NCI-H748 treated with DMSO at 0.1 percent for 48 hours (cell line): ENCODE measurements at regions not wholly inside any gene's neighbourhood (a gene's known extent, or its start where the extent isn't known, plus 50 kb on each side); places are given as distances from the start of the nearest gene placed in this dataset.
"Not testable (repeated sequence)": the region's sequence is repeated elsewhere in the genome, so short reads cannot be mapped to it uniquely, and the experiment has no call there.

Source experiments
- DNase-seq: peaks from one replicate; lab custom pipeline; 2025; lab: John Stamatoyannopoulos, UW

GRCh38 chr14:106592115-106592852 is 1065.9 kb downstream of the TMEM121 start:
- DNase-seq: not testable (repeated sequence)

- DNase-seq: no peak
These were observed 1072.8 kb downstream of the TMEM121 start for GRCh38 chr14:106599209-106599608.

DNA sequence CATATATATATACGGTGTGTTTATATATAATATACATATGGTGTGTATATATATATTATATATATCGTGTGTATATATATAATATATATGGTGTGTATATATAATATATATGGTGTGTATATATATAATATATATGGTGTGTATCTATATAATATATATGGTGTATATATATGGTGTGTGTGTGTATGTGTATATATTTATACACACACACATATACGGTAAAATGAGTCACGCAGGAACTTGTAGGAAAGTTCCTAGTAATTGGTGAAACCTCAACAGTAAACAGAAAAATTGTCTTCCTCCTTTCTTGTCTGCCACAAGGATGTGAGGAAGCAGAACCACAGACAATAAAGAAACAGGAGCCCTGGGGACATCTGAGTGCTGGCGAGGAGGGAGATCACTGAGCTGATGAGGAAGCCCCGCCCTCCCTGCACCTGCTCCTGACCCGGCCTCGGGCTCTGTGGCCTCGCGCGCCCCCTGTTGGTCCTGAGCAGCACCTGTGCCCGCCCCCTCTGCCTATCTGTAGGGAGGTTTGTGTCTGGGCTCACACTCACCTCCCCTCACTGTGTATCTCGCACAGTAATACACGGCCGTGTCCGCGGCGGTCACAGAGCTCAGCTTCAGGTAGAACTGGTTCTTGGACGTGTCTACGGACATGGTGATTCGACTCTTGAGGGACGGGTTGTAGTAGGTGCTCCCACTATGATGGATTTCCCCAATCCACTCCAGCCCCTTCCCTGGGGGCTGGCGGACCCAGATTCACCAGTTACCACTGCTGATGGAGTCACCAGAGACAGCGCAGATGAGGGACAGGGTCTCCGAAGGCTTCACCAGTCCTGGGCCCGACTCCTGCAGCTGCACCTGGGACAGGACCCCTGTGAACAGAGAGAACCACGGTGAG is 1079.4 kb downstream of the TMEM121 start:
- DNase-seq: no peak

GRCh38 chr14:106606936-106607335 is 1080.6 kb downstream of the TMEM121 start:
- DNase-seq: no peak

DNA sequence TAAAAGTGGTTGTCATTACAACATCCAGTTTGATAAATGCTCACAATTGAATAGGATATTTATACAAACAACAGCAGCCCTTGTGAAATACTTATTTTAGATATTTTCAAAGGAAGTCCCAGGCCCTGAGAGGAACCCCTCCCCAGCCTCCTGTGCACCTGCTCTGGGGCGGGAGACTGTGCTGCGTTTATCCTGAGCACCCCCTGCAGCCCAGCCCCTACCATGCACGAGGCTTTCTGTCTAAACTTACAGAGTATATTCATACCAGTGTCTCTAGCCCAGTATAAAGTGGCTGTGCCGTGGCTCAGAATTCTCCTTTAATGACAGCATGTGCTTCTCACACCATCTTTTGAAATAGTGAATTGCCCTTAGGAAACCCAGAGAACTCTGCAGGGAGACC is 1084.3 kb downstream of the TMEM121 start:
- DNase-seq: peak; percentile 57

DNA sequence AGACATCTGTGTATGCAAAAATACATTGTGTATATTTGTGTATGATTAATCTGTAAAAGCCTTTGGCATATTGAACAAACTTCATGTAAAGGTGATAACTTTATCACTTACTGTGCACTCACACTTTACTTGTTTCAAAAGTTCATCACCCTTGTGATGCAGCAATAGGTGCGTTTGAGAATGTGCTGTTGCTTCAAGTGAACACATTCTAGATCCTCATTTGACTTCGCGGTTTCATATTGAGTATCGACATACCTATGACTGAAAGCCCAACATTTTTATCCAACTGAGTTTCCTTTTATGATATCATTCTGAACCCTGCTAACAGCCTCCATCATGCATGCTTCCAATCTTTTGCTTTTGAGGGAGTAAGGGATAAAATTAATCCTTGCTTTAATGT is 1086.9 kb downstream of the TMEM121 start:
- no peak for DNase-seq

- DNase-seq: peak; percentile 80
These were observed 1092.1 kb downstream of the TMEM121 start for GRCh38 chr14:106618471-106618951.

DNA sequence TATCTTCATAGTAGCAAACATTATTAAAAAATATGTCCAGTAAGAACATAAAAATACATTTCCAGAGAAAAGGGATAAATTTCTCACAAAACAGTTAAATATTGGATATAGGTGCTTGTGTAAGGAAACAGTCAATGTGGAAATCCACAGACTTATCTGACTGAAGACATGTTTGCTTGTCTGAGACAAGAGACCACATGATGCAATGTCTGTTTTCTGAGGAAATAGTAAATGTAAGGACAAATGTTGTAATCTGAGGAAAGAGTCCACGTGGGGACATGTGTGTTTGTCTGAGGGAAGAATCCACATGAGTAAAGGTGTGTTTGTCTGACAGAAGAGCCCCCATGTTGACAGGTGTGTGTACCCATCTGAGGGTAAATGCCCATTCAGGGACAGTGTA is 1093.2 kb downstream of the TMEM121 start:
- DNase-seq: no peak

- DNase-seq: no peak
These were observed 1094.0 kb downstream of the TMEM121 start for GRCh38 chr14:106620368-106620767.

GRCh38 chr14:106622200-106622745 is 1095.9 kb downstream of the TMEM121 start:
- DNase-seq: no peak

- no peak for DNase-seq
These were observed 1098.8 kb downstream of the TMEM121 start for GRCh38 chr14:106625186-106625585.

GRCh38 chr14:106626469-106626868 is 1100.1 kb downstream of the TMEM121 start:
- DNase-seq: not testable (repeated sequence)

DNA sequence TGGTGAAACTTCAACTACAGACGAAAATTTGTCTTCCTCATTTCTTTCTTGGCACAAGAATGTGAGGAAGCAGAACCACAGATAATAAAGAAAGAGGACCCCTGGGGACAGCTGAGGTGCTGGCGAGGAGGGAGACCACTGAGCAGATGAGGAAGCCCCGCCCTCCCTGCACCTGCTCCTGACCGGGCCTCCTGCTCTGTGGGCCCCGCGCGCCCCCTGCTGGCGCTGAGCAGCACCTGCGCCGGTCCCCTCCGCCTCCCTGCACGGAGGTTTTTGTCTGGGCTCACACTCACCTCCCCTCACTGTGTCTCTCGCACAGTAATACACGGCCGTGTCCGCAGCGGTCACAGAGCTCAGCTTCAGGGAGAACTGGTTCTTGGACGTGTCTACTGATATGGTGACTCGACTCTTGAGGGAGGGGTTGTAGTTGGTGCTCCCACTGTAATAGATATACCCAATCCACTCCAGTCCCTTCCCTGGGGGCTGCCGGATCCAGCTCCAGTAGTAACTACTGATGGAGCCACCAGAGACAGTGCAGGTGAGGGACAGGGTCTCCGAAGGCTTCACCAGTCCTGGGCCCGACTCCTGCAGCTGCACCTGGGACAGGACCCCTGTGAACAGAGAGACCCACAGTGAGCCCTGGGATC is 1100.7 kb downstream of the TMEM121 start:
- peak; percentile 18 for DNase-seq

DNA sequence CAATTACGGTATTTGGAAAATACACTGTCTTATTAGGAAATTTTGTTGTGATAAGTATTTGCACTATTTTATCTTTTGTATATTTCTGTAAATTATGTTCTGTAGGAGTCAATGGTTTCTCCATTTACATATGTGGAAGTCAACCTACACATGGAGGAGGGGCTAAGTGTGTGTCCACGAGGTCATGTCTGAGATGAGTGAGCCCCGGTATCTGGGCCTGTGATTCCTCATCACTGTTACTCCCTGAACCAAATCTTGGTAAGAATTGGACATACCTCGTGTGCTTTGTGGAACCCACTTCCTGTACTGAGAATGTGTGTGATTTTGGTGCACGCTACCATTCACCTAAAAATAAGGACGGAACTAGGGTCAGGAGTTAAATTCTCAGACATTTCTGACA is 1105.5 kb downstream of the TMEM121 start:
- no peak for DNase-seq

GRCh38 chr14:106633721-106634120 is 1107.3 kb downstream of the TMEM121 start:
- DNase-seq: no peak

DNA sequence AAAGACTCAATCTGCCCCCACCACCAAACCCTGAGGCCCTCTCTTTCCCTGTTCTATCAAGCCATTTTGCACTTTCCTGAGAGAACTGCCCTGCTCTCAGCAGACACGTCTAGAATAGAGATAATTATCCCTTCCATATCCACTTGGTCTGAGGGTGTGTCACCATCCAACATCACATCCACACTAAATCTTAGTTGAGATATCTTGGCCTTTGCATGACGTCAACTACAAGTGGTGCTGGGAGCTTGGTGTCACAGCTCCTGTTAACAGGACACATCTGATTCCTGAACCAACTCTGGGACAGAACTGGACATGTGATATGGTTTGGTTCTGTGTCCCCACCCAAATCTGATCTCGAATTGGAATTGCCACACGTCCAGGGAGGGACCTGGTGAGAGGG is 1109.2 kb downstream of the TMEM121 start:
- DNase-seq: no peak

DNA sequence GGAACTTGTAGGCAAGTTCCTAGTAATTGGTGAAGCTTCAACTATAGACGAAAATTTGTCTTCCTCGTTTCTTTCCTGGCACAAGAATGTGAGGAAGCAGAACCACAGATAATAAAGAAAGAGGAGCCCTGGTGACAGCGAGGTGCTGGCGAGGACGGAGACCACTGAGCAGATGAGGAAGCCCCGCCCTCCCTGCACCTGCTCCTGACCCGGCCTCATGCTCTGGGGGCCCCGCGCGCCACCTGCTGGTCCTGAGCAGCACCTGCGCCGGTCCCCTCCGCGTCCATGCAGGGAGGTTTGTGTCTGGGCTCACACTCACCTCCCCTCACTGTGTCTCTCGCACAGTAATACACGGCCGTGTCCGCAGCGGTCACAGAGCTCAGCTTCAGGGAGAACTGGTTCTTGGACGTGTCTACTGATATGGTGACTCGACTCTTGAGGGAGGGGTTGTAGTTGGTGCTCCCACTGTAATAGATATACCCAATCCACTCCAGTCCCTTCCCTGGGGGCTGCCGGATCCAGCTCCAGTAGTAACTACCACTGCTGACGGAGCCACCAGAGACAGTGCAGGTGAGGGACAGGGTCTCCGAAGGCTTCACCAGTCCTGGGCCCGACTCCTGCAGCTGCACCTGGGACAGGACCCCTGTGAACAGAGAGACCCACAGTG is 1112.5 kb downstream of the TMEM121 start:
- not testable (repeated sequence) for DNase-seq

- DNase-seq: no peak
These were observed 1115.7 kb downstream of the TMEM121 start for GRCh38 chr14:106642090-106642489.

GRCh38 chr14:106642971-106643370 is 1116.6 kb downstream of the TMEM121 start:
- not testable (repeated sequence) for DNase-seq

DNA sequence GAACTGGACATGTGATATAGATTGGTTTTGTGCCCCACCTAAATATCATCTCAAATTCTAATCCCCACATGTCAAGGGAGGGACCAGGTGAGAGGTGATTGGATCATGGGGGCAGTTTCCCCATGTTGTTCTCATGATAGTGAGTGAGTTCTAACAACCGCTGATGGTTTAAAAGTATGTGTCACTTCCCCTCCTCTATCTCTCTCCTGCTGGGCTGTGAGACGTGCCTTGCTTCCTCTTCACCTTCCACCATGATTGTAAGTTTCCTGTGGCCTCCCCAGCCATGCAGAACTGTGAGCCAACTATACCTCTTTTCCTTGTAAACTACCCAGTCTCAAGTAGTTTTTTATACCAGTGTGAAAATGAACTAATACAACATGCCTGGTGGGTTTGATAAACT is 1122.5 kb downstream of the TMEM121 start:
- DNase-seq: not testable (repeated sequence)

- DNase-seq: no peak
These were observed 1124.6 kb downstream of the TMEM121 start for GRCh38 chr14:106651016-106651415.

DNA sequence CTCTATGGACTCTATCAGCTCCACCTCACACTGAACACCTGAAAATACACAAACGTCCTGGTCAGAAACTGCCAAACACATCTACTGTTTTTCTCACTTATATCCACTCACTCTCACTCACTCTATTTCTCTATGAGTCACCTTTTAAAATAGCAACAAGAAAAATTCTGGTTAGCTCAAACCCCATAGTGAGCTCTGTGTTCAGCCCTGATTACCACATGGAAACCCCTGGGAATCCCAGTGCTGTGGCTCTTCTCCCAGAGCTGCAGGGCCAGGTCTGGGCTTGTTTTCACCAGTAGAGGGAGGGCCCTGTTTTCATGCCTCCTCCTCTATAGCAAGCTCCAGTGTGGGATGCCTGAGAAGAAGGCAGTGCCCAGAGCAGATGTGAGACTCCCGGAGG is 1126.1 kb downstream of the TMEM121 start:
- DNase-seq: no peak
